Right lobe of liver (tissue), 4 donors: ENCODE measurements at regions not wholly inside any gene's neighbourhood (a gene's known extent, or its start where the extent isn't known, plus 50 kb on each side); places are given as distances from the start of the nearest gene placed in this dataset.

Source experiments
- CTCF ChIP-seq, 4 donors: fragments of 200-600 bp in 3 of 4; fragments of 450-650 bp in 1 of 4; IDR thresholded peaks; one replicate each; pipeline versions ENCODE4 v1.5.1 to v1.8.0; 2016 to 2022; ENCODE audit warnings: antibody characterized with exemption in 4 of 4, mild to moderate bottlenecking in 2 of 4
- POLR2A ChIP-seq: fragments of 450-650 bp; IDR thresholded peaks from one replicate; pipeline ENCODE4 v1.6.1; 2017; ENCODE audit warnings: antibody characterized with exemption, mild to moderate bottlenecking
- donor health status: DM: no; HTN: no; CAD: no.
- donor health status: DM: no; HTN: no; CAD: no.
- donor health status: DM: no; HTN: yes; CAD: no.

DNA sequence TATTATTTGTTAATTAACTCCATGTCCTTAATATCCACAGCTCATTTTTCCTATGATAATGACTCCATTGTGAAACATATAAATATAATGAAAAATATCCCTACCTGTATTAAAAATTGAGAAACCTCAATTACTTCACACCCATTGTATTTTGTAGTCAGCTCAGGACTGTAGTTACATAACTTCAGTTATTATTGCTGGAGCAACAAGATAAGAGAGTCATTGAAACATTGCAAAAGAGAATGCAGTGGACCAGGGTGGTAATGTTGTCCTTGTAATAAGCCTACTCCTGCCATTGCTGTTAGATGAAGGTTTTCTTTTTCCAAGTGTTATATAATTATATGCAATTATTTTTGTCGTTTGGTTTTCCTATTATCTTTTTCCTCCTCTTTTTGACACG, 184.4 kb downstream of the PRL start:
- TF ChIP-seq POLR2A (no peak), CTCF (IDR thresholded peaks at IDR 0.05) (no peak)
